HG03469 (cell line): ENCODE measurements at regions not wholly inside any gene's neighbourhood (a gene's known extent, or its start where the extent isn't known, plus 50 kb on each side); places are given as distances from the start of the nearest gene placed in this dataset.

Experiments used
- ATAC-seq: cut with Tn5 transposase; IDR thresholded peaks from one replicate; pipeline ENCODE4 v1.9.1; 2021; ENCODE audit warnings: mild to moderate bottlenecking, moderate library complexity, moderate number of reproducible peaks; ENCODE audit not compliant: unreplicated experiment

GRCh38 chr3:83302091-83302490 lies 1540.6 kb upstream of the GBE1 start:
- ATAC-seq, result no peak

- ATAC-seq, result no peak
Measured at GRCh38 chr3:83317605-83318004, 1556.2 kb upstream of the GBE1 start.

GRCh38 chr3:83320726-83321125 lies 1559.3 kb upstream of the GBE1 start:
- ATAC-seq, result no peak

GRCh38 chr3:83321457-83321856 lies 1560.0 kb upstream of the GBE1 start:
- no peak for ATAC-seq

GRCh38 chr3:83321891-83322290 lies 1560.4 kb upstream of the GBE1 start:
- ATAC-seq, result no peak

GRCh38 chr3:83354205-83354604 lies 1592.8 kb upstream of the GBE1 start:
- no peak for ATAC-seq

GRCh38 chr3:83393276-83393675 lies 1565.5 kb upstream of the CADM2 start:
- ATAC-seq, result no peak

- no peak for ATAC-seq
Measured at GRCh38 chr3:83403927-83404326, 1554.9 kb upstream of the CADM2 start.

- ATAC-seq, result no peak
Measured at GRCh38 chr3:83426300-83426699, 1532.5 kb upstream of the CADM2 start.

GRCh38 chr3:83434880-83435587 lies 1523.8 kb upstream of the CADM2 start:
- ATAC-seq, result no peak

GRCh38 chr3:83438188-83438587 lies 1520.6 kb upstream of the CADM2 start:
- no peak for ATAC-seq

- ATAC-seq, result no peak
Measured at GRCh38 chr3:83453056-83453455, 1505.7 kb upstream of the CADM2 start.

- ATAC-seq, result no peak
Measured at GRCh38 chr3:83454353-83454752, 1504.4 kb upstream of the CADM2 start.

GRCh38 chr3:83457551-83457950 lies 1501.2 kb upstream of the CADM2 start:
- no peak for ATAC-seq

- no peak for ATAC-seq
Measured at GRCh38 chr3:83460052-83460451, 1498.7 kb upstream of the CADM2 start.

- no peak for ATAC-seq
Measured at GRCh38 chr3:83461411-83461810, 1497.4 kb upstream of the CADM2 start.

GRCh38 chr3:83477563-83477962 lies 1481.2 kb upstream of the CADM2 start:
- no peak for ATAC-seq

- ATAC-seq, result no peak
Measured at GRCh38 chr3:83482402-83483070, 1476.3 kb upstream of the CADM2 start.

GRCh38 chr3:83496462-83496861 lies 1462.3 kb upstream of the CADM2 start:
- no peak for ATAC-seq

- ATAC-seq, result no peak
Measured at GRCh38 chr3:83498361-83499016, 1460.3 kb upstream of the CADM2 start.

- no peak for ATAC-seq
Measured at GRCh38 chr3:83500422-83500821, 1458.4 kb upstream of the CADM2 start.

- no peak for ATAC-seq
Measured at GRCh38 chr3:83500931-83501330, 1457.9 kb upstream of the CADM2 start.
